ENCODE measurements at regions not wholly inside any gene's neighbourhood (a gene's known extent, or its start where the extent isn't known, plus 50 kb on each side); places are given as distances from the start of the nearest gene placed in this dataset.

GRCh38 chr3:158950178-158950901 is 148.5 kb downstream of the MFSD1 start:
- TF ChIP-seq CTCF (conservative IDR thresholded peaks at IDR 0.05; ENCODE audit: low read depth in 2 of 2) (no peak), CREB1 (CRISPR knock-in tag; IDR thresholded peaks at IDR 0.05; ENCODE audit: low read depth) (no peak), EZH2 (IDR thresholded peaks at IDR 0.05; ENCODE audit: low read depth, unreplicated experiment) (no peak), JUNB (IDR thresholded peaks at IDR 0.05; ENCODE audit: unreplicated experiment) (no peak), REST (IDR thresholded peaks at IDR 0.05; ENCODE audit: unreplicated experiment) (no peak)
